ENCODE measurements at regions not wholly inside any gene's neighbourhood (a gene's known extent, or its start where the extent isn't known, plus 50 kb on each side); places are given as distances from the start of the nearest gene placed in this dataset.
A peak's percentile ranks its signal among the peaks of the same experiment; 100 is the strongest.
"Not testable (repeated sequence)": the region's sequence is repeated elsewhere in the genome, so short reads cannot be mapped to it uniquely, and the experiment has no call there.

DNA sequence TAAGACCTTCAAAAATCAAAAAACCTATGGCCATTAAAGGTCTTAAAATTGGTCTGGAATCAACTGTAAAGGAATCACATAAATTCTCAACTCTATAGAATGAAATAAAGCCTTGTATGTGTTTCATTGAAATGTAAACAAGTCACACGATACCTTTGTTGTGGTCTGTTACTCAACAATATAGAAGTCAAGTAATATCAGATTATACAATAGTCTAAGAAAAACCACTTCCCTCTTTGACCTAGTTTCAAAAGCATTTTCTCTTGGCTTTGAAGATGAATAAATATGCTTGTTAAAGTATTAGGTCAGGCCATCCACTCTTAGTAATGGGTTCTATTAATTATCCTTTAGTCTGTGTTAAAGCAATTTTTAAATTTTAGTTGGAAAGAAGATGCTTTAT is 79.8 kb upstream of the DIO2 start:
- H3K4me1 ChIP-seq = no peaks in the 10 kb centered on the region
- DNase-seq = no peak
- H3K4me3 ChIP-seq = no peak overlapping the region
- intact Hi-C loops (cut with DNase I) = no loop called here
- H3K27ac ChIP-seq = no peak overlapping the region
- no peaks in the 10 kb centered on the region for H3K36me3 ChIP-seq
- no peaks in the 10 kb centered on the region for H3K27me3 ChIP-seq
- TF ChIP-seq, protein P1, sequence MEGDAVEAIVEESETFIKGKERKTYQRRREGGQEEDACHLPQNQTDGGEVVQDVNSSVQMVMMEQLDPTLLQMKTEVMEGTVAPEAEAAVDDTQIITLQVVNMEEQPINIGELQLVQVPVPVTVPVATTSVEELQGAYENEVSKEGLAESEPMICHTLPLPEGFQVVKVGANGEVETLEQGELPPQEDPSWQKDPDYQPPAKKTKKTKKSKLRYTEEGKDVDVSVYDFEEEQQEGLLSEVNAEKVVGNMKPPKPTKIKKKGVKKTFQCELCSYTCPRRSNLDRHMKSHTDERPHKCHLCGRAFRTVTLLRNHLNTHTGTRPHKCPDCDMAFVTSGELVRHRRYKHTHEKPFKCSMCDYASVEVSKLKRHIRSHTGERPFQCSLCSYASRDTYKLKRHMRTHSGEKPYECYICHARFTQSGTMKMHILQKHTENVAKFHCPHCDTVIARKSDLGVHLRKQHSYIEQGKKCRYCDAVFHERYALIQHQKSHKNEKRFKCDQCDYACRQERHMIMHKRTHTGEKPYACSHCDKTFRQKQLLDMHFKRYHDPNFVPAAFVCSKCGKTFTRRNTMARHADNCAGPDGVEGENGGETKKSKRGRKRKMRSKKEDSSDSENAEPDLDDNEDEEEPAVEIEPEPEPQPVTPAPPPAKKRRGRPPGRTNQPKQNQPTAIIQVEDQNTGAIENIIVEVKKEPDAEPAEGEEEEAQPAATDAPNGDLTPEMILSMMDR (IDR thresholded peaks at IDR 0.05) = no peak
- TF ChIP-seq EP300 (IDR thresholded peaks at IDR 0.05) = no peak
- no peak for TF ChIP-seq POLR2A (IDR thresholded peaks at IDR 0.05)
- TF ChIP-seq POLR2AphosphoS5 (IDR thresholded peaks at IDR 0.05) = no peak
- WGBS, 2 donors = 63 to 79% methylated on average over 1 of the region's 1 CpG
- peaks cover 0 to 2% (median 0%) of the 10 kb centered on the region in 4 donors for H3K9me3 ChIP-seq

DNA sequence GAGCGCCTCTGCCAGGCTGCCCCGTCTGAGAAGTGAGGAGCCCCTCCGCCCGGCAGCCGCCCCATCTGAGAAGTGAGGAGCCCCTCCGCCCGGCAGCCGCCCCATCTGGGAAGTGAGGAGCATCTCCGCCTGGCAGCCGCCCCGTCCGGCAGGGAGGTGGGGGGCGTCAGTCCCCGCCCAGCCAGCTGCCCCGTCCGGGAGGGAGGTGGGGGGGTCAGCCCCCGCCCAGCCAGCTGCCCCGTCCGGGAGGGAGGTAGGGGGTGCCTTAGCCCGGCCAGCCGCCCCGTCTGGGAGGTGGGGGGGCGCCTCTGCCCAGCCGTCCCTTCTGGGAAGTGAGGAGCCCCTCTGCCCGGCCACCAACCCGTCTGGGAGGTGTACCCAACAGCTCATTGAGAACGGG is 75.4 kb upstream of the DIO2 start:
- H3K27me3 ChIP-seq; intact Hi-C loops (cut with DNase I); DNase-seq; H3K36me3 ChIP-seq; H3K27ac ChIP-seq; H3K4me3 ChIP-seq; H3K4me1 ChIP-seq; H3K9me3 ChIP-seq: not testable (repeated sequence)
- WGBS, 2 donors = 95% methylated on average over 27 of the region's 27 CpGs

DNA sequence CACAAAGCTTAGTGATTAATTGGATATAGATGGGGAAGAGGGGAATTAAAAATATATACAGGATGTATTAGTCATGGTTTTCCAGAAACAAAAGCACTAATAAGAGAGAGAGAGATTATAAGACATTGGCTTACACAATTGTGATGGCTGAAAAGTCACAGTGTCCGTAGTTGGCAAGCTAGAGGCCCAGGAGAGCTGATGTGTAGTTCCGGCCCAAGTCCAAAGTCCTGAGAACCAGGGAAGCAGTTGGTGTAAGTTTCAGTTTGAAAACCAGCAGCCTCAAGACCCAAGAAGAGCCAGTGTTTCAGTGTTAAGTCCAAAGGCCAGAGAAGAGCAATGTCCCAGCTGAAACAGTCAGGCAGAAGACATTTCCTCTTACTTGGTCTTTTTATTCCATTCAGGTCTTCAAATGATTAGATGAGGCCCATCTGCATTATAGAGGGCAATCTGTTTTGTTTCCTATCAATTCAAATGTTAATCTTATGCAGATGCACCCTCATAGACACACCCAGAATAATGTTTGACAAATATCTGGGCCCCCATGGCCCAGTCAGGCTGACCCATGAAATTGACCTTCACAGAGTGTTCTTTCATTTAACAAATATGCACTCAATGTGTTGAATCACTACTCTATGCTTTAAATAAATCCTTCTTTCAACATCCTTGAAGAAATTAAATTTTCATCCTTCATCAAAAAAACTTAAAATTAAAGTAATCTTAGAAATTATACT is 67.2 kb upstream of the DIO2 start:
- 17 to 64% methylated on average over 2 of the region's 2 CpGs for WGBS, 2 donors
- H3K4me3 ChIP-seq = no peak overlapping the region
- TF ChIP-seq POLR2AphosphoS5 (IDR thresholded peaks at IDR 0.05) (no peak), POLR2A (IDR thresholded peaks at IDR 0.05) (no peak), EP300 (IDR thresholded peaks at IDR 0.05) (no peak)
- TF ChIP-seq, protein P1 (IDR thresholded peaks at IDR 0.05) = no peak
- intact Hi-C loops (cut with DNase I) = no loop called here
- no peak for DNase-seq
- no peaks in the 10 kb centered on the region for H3K27me3 ChIP-seq
- peak overlapping the region in 1 of 4 donors; percentile 66 for H3K27ac ChIP-seq
- no peaks in the 10 kb centered on the region for H3K9me3 ChIP-seq
- H3K4me1 ChIP-seq = no peaks in the 10 kb centered on the region
- no peaks in the 10 kb centered on the region for H3K36me3 ChIP-seq

DNA sequence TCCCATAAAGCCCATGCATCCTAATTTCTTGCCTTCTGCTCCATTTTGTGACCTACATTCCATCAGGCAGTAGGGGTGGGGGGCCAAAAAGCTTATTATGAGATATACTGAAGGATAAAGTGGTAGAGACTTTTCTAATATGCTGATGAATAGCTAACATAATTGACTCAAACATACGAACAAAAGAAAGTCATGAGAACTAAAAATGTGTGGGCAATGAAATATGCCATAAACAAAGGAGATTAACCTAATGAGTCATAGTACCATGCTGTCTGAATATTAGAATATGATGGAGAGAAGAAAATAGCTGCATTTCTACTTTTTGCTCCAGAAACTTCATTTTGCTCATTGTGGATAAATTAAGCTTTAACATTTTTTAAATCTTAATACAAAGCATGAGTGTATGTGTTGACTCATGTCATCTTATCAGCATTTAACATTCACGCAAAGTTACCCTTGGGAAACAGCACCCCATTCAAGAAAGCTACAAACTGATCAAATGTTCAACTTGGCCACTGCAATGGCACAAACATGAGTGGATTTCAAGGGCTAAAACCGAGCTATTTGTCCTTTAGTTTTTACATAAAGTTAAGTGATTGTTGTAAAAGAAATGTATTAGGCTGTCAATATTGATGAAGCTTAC is 64.0 kb upstream of the DIO2 start:
- Histone ChIP-seq H3K27me3 (no peaks in the 10 kb centered on the region), H3K36me3 (no peaks in the 10 kb centered on the region), H3K27ac (no peak overlapping the region), H3K9me3 (no peaks in the 10 kb centered on the region), H3K4me3 (no peak overlapping the region), H3K4me1 (no peaks in the 10 kb centered on the region)
- no peak for DNase-seq
- 69 to 84% methylated on average over 3 of the region's 3 CpGs for WGBS, 2 donors
- no peak for TF ChIP-seq POLR2AphosphoS5 (IDR thresholded peaks at IDR 0.05)
- TF ChIP-seq, protein P1 (IDR thresholded peaks at IDR 0.05) = no peak
- no peak for TF ChIP-seq POLR2A (IDR thresholded peaks at IDR 0.05)
- TF ChIP-seq EP300 (IDR thresholded peaks at IDR 0.05) = no peak
- intact Hi-C loops (cut with DNase I) = no loop called here

DNA sequence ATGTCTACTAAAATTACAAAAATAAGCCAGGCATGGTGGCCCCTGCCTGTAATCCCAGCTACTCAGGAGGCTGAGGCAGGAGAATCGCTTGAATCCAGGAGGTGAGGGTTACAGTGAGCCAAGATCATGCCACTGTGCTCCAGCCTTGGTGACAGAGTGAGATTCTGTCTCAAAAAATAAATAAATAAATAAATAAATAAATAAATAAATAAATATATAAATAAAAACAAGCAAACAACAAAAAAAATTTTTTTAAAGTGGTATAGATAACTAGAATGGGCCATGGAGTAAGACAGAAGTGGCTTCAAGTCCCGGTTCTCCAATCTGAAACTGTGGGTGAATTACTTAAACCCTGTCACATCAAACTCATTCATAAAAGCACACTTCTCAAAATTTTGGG is 63.0 kb upstream of the DIO2 start:
- 91 to 94% methylated on average over 2 of the region's 2 CpGs for WGBS, 2 donors
- intact Hi-C loops (cut with DNase I); H3K4me1 ChIP-seq; H3K9me3 ChIP-seq; H3K36me3 ChIP-seq; H3K27me3 ChIP-seq; H3K27ac ChIP-seq; H3K4me3 ChIP-seq; DNase-seq: not testable (repeated sequence)

DNA sequence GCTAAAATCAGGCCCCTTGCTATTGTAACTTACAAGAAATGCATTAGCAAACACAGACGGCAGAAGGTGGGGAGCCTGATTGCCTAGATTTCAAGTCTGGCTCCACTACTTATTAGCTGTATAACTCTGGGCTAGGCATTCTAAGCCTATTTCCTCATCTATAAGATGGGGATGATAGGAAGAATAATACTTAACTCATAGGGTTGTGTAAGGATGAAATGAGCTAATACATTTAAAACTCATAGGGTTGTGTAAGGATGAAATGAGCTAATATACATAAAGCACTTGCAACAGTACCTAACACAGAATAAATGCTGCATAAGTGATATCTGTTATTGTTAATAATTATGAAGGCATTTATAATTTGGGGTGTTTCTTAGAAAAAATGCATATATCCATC is 60.1 kb upstream of the DIO2 start:
- Histone ChIP-seq H3K27me3 (no peaks in the 10 kb centered on the region), H3K4me3 (no peak overlapping the region), H3K36me3 (no peaks in the 10 kb centered on the region), H3K9me3 (no peaks in the 10 kb centered on the region), H3K4me1 (no peaks in the 10 kb centered on the region), H3K27ac (no peak overlapping the region)
- TF ChIP-seq POLR2A (IDR thresholded peaks at IDR 0.05) (no peak), EP300 (IDR thresholded peaks at IDR 0.05) (no peak), POLR2AphosphoS5 (IDR thresholded peaks at IDR 0.05) (no peak)
- TF ChIP-seq, protein P1 (IDR thresholded peaks at IDR 0.05) = no peak
- intact Hi-C loops (cut with DNase I) = no loop called here
- 89 to 97% methylated on average over 1 of the region's 1 CpG for WGBS, 2 donors
- DNase-seq = no peak
